Naive thymus-derived CD4-positive, alpha-beta T cell (primary cell): ENCODE measurements at regions not wholly inside any gene's neighbourhood (a gene's known extent, or its start where the extent isn't known, plus 50 kb on each side); places are given as distances from the start of the nearest gene placed in this dataset.

Experiments used
- ATAC-seq: fragments of 150-1000 bp; cut with Tn5 transposase; 2 replicates; pipeline ENCODE4 v1.10.0; 2021; ENCODE audit warnings: mild to moderate bottlenecking, moderate library complexity
- CTCF ChIA-PET: fragments of 350-600 bp; sonication (Branson Sonifier 250); formaldehyde crosslinking; loops from one replicate; lab custom pipeline; 2021; ENCODE audit warnings: antibody characterized with exemption; lab: Charles Lee
- POLR2A ChIA-PET: fragments of 350-600 bp; sonication (Branson Sonifier 250); formaldehyde crosslinking; loops from one replicate; lab custom pipeline; 2021; ENCODE audit warnings: antibody characterized with exemption, inconsistent platforms; lab: Charles Lee
- DNase-seq, 9 donors: peaks; one replicate each; pipeline versions ENCODE4 v3.0.0 to v3.0.0-alpha.2; 2020 to 2022; ENCODE audit warnings: mixed read lengths in 1 of 9
- H3K27ac ChIP-seq: one replicate; pipeline ENCODE4 v1.7.0; 2013; ENCODE audit warnings: mild to moderate bottlenecking, low read depth, low read length, moderate library complexity
- H3K27me3 ChIP-seq, 2 donors: one replicate each; pipeline ENCODE4 v1.7.0; 2013; ENCODE audit warnings: low read length in 2 of 2, mild to moderate bottlenecking in 2 of 2, moderate library complexity in 2 of 2; ENCODE audit not compliant: control insufficient read depth in 2 of 2, insufficient read depth in 2 of 2
- H3K36me3 ChIP-seq, 3 experiments: 1 replicate in 2 of 3; 2 replicates in 1 of 3; pipeline ENCODE4 v1.7.0; 2013; ENCODE audit warnings: low read length in 3 of 3, mild to moderate bottlenecking in 3 of 3, moderate library complexity in 1 of 3; ENCODE audit not compliant: insufficient read depth in 3 of 3, control insufficient read depth in 2 of 3
- H3K4me1 ChIP-seq, 2 donors: one replicate each; pipeline ENCODE4 v1.7.0; 2013; ENCODE audit warnings: low read length in 2 of 2, mild to moderate bottlenecking in 2 of 2, moderate library complexity in 1 of 2; ENCODE audit not compliant: control insufficient read depth in 2 of 2, insufficient read depth in 2 of 2
- H3K4me3 ChIP-seq: 2 replicates; pipeline ENCODE4 v1.7.0; 2013; ENCODE audit warnings: mild to moderate bottlenecking, low read length
- H3K9me3 ChIP-seq, 3 experiments: 1 replicate in 2 of 3; 2 replicates in 1 of 3; pipeline ENCODE4 v1.7.0; 2013; ENCODE audit warnings: low read length in 3 of 3; ENCODE audit not compliant: control insufficient read depth in 2 of 3
- H3K27ac Mint-ChIP-seq, 9 donors: one replicate each; pipeline ENCODE4 v1.8.0; 2020 to 2022; ENCODE audit warnings: mixed read lengths in 9 of 9, mild to moderate bottlenecking in 8 of 9, moderate library complexity in 5 of 9, inconsistent platforms in 2 of 9
- H3K27me3 Mint-ChIP-seq, 5 donors: one replicate each; pipeline ENCODE4 v1.8.0; 2021 to 2022; ENCODE audit warnings: mixed read lengths in 5 of 5, mild to moderate bottlenecking in 1 of 5
- H3K36me3 Mint-ChIP-seq, 5 donors: one replicate each; pipeline ENCODE4 v1.8.0; 2020 to 2022; ENCODE audit warnings: mixed read lengths in 5 of 5, mild to moderate bottlenecking in 3 of 5, inconsistent platforms in 1 of 5
- H3K4me1 Mint-ChIP-seq, 7 donors: one replicate each; pipeline ENCODE4 v1.8.0; 2020 to 2022; ENCODE audit warnings: mixed read lengths in 7 of 7, mild to moderate bottlenecking in 3 of 7, inconsistent platforms in 1 of 7
- H3K4me3 Mint-ChIP-seq, 10 donors: one replicate each; pipeline ENCODE4 v1.8.0; 2020 to 2022; ENCODE audit warnings: mild to moderate bottlenecking in 10 of 10, mixed read lengths in 10 of 10, moderate library complexity in 6 of 10, inconsistent platforms in 2 of 10
- H3K9me3 Mint-ChIP-seq, 11 donors: one replicate each; pipeline ENCODE4 v1.8.0; 2020 to 2022; ENCODE audit warnings: mixed read lengths in 11 of 11, mild to moderate bottlenecking in 4 of 11, inconsistent platforms in 1 of 11, moderate library complexity in 1 of 11
- intact Hi-C, 2 donors: fragments of 100-400 bp; cut with micrococcal nuclease; formaldehyde crosslinking; loops; one replicate each; pipeline ENCODE4 v1.15.1; 2023

GRCh38 chr16:59148056-59148768, 414.1 kb upstream of the GOT2 start:
- H3K9me3 Mint-ChIP-seq, result peaks cover 0 to 9% (median 0%) of the 10 kb centered on the region in 11 donors
- H3K27ac ChIP-seq, result no peak overlapping the region
- no peaks in the 10 kb centered on the region for H3K36me3 ChIP-seq
- no peaks in the 10 kb centered on the region for H3K27me3 ChIP-seq
- no peak overlapping the region for H3K4me3 ChIP-seq
- no peak overlapping the region for H3K27ac Mint-ChIP-seq
- CTCF ChIA-PET, result no interaction called here
- no peak overlapping the region for H3K4me3 Mint-ChIP-seq
- DNase-seq (no peak), ATAC-seq (no peak)
- H3K27me3 Mint-ChIP-seq, result peaks cover 0 to 26% (median 0%) of the 10 kb centered on the region in 5 donors
- H3K36me3 Mint-ChIP-seq, result no peaks in the 10 kb centered on the region
- intact Hi-C loops, result no loop called here
- no peaks in the 10 kb centered on the region for H3K4me1 Mint-ChIP-seq
- H3K4me1 ChIP-seq, result no peaks in the 10 kb centered on the region
- POLR2A ChIA-PET, result no interaction called here
- no peaks in the 10 kb centered on the region for H3K9me3 ChIP-seq

- intact Hi-C loops, result no loop called here
- Histone ChIP-seq H3K4me3 (no peak overlapping the region), H3K9me3 (no peaks in the 10 kb centered on the region), H3K27me3 (no peaks in the 10 kb centered on the region), H3K27ac (no peak overlapping the region), H3K36me3 (no peaks in the 10 kb centered on the region), H3K4me1 (no peaks in the 10 kb centered on the region)
- DNase-seq (no peak), ATAC-seq (no peak)
- H3K36me3 Mint-ChIP-seq, result no peaks in the 10 kb centered on the region
- H3K4me3 Mint-ChIP-seq, result no peak overlapping the region
- CTCF ChIA-PET, result no interaction called here
- no peak overlapping the region for H3K27ac Mint-ChIP-seq
- peaks cover 0 to 9% (median under 1%) of the 10 kb centered on the region in 11 donors for H3K9me3 Mint-ChIP-seq
- POLR2A ChIA-PET, result no interaction called here
- no peaks in the 10 kb centered on the region for H3K4me1 Mint-ChIP-seq
- H3K27me3 Mint-ChIP-seq, result peaks cover 0 to 21% (median 0%) of the 10 kb centered on the region in 5 donors
Measured at GRCh38 chr16:59146140-59146539, 412.0 kb upstream of the GOT2 start.

GRCh38 chr16:59144841-59145240, 410.7 kb upstream of the GOT2 start:
- no peak for DNase-seq

GRCh38 chr16:59144326-59144725, 410.2 kb upstream of the GOT2 start:
- peaks cover 0 to 4% (median 0%) of the 10 kb centered on the region in 5 donors for H3K36me3 Mint-ChIP-seq
- intact Hi-C loops, result no loop called here
- H3K27ac ChIP-seq, result no peak overlapping the region
- DNase-seq, result no peak
- H3K9me3 Mint-ChIP-seq, result peaks cover 0 to 19% (median 3%) of the 10 kb centered on the region in 11 donors
- H3K27me3 ChIP-seq, result no peaks in the 10 kb centered on the region
- ChIA-PET POLR2A (no interaction called here), CTCF (no interaction called here)
- no peak overlapping the region for H3K27ac Mint-ChIP-seq
- H3K9me3 ChIP-seq, result peaks cover 0 to 2% (median 0%) of the 10 kb centered on the region in 3 experiments
- H3K4me3 Mint-ChIP-seq, result no peak overlapping the region
- H3K36me3 ChIP-seq, result no peaks in the 10 kb centered on the region
- H3K4me1 ChIP-seq, result no peaks in the 10 kb centered on the region
- no peaks in the 10 kb centered on the region for H3K4me1 Mint-ChIP-seq
- H3K4me3 ChIP-seq, result no peak overlapping the region
- no peak for ATAC-seq
- peaks cover 0 to 14% (median 0%) of the 10 kb centered on the region in 5 donors for H3K27me3 Mint-ChIP-seq

More at GRCh38 chr16:59144841-59145240, 410.7 kb upstream of the GOT2 start:
- no peaks in the 10 kb centered on the region for H3K36me3 ChIP-seq
- intact Hi-C loops, result no loop called here
- Mint-ChIP-seq H3K27ac (no peak overlapping the region), H3K27me3 (peaks cover 0 to 14% (median 0%) of the 10 kb centered on the region in 5 donors), H3K4me3 (no peak overlapping the region), H3K4me1 (no peaks in the 10 kb centered on the region), H3K36me3 (peaks cover 0 to 2% (median 0%) of the 10 kb centered on the region in 5 donors), H3K9me3 (peaks cover 0 to 13% (median 3%) of the 10 kb centered on the region in 11 donors)
- ATAC-seq, result no peak
- no peak overlapping the region for H3K27ac ChIP-seq
- no peaks in the 10 kb centered on the region for H3K27me3 ChIP-seq
- H3K9me3 ChIP-seq, result no peaks in the 10 kb centered on the region
- CTCF ChIA-PET, result no interaction called here
- H3K4me1 ChIP-seq, result no peaks in the 10 kb centered on the region
- POLR2A ChIA-PET, result no interaction called here
- H3K4me3 ChIP-seq, result no peak overlapping the region

- Mint-ChIP-seq H3K9me3 (peaks cover 0 to 17% (median 0%) of the 10 kb centered on the region in 11 donors), H3K4me1 (no peaks in the 10 kb centered on the region), H3K4me3 (no peak overlapping the region), H3K27ac (no peak overlapping the region), H3K36me3 (no peaks in the 10 kb centered on the region), H3K27me3 (no peaks in the 10 kb centered on the region)
- POLR2A ChIA-PET, result no interaction called here
- no peak overlapping the region for H3K4me3 ChIP-seq
- DNase-seq (no peak), ATAC-seq (no peak)
- H3K27ac ChIP-seq, result no peak overlapping the region
- H3K4me1 ChIP-seq, result no peaks in the 10 kb centered on the region
- intact Hi-C loops, result no loop called here
- CTCF ChIA-PET, result no interaction called here
- H3K27me3 ChIP-seq, result no peaks in the 10 kb centered on the region
- H3K9me3 ChIP-seq, result no peaks in the 10 kb centered on the region
- no peaks in the 10 kb centered on the region for H3K36me3 ChIP-seq
Measured at GRCh38 chr16:59126486-59126885, 392.4 kb upstream of the GOT2 start.

- H3K4me1 ChIP-seq, result no peaks in the 10 kb centered on the region
- H3K27me3 ChIP-seq, result no peaks in the 10 kb centered on the region
- no peak for DNase-seq
- ATAC-seq, result no peak
- Mint-ChIP-seq H3K36me3 (no peaks in the 10 kb centered on the region), H3K4me1 (no peaks in the 10 kb centered on the region), H3K4me3 (no peak overlapping the region), H3K27me3 (no peaks in the 10 kb centered on the region), H3K27ac (no peak overlapping the region), H3K9me3 (peaks cover 0 to 15% (median 0%) of the 10 kb centered on the region in 11 donors)
- no peak overlapping the region for H3K4me3 ChIP-seq
- ChIA-PET POLR2A (no interaction called here), CTCF (no interaction called here)
- no peak overlapping the region for H3K27ac ChIP-seq
- no peaks in the 10 kb centered on the region for H3K9me3 ChIP-seq
- intact Hi-C loops, result no loop called here
- H3K36me3 ChIP-seq, result no peaks in the 10 kb centered on the region
Measured at GRCh38 chr16:59124056-59124455, 389.9 kb upstream of the GOT2 start.

- Histone ChIP-seq H3K4me3 (no peak overlapping the region), H3K27ac (no peak overlapping the region), H3K36me3 (no peaks in the 10 kb centered on the region), H3K9me3 (no peaks in the 10 kb centered on the region), H3K27me3 (no peaks in the 10 kb centered on the region), H3K4me1 (no peaks in the 10 kb centered on the region)
- Mint-ChIP-seq H3K27me3 (no peaks in the 10 kb centered on the region), H3K27ac (no peak overlapping the region), H3K36me3 (no peaks in the 10 kb centered on the region), H3K4me1 (no peaks in the 10 kb centered on the region), H3K4me3 (no peak overlapping the region), H3K9me3 (peaks cover 0 to 12% (median 0%) of the 10 kb centered on the region in 11 donors)
- intact Hi-C loops, result no loop called here
- ATAC-seq, result no peak
- POLR2A ChIA-PET, result no interaction called here
- no peak for DNase-seq
- CTCF ChIA-PET, result no interaction called here
Measured at GRCh38 chr16:59123479-59123878, 389.4 kb upstream of the GOT2 start.
